ENCODE measurements at regions not wholly inside any gene's neighbourhood (a gene's known extent, or its start where the extent isn't known, plus 50 kb on each side); places are given as distances from the start of the nearest gene placed in this dataset.

DNA sequence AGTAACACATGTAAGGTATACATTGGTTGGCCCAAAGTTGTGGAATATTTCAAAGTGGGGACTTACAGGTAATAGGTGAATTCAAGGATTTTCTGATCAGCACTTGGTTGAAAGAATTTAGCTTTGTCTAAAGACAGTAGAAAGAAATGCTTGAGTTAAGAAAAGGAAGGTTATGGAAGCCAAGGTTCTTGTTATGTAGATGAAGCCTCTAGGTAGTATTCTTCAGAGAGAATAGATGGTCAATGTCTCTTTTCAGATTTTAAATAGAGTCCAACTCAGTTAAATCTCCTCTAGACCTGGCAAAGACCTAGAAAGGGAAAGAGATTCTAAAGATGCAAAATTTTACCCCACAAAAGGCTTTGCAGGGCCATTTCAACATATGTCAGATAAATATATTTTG lies 157.4 kb downstream of the ANKRD30B start:
- DNase-seq: no peak

DNA sequence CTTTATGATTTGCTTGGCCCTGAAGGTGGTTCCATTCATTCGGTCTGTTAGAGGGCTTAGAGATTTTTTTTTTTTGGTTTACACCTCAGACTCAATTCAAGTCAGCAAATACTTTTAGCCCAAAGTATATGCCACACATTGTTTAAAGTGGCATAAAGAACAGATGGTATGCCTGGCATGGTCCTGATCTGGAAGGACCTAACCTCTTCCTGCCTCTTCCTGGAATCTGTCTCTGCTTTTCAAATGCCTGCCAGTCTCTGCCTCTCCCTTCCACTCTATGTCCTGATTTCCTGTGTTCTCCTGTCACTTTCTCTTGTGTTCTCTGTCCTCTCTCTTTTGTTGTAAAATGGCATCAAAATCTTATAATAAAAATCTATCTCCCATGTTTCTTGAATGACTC lies 158.0 kb downstream of the ANKRD30B start:
- no peak for DNase-seq

DNA sequence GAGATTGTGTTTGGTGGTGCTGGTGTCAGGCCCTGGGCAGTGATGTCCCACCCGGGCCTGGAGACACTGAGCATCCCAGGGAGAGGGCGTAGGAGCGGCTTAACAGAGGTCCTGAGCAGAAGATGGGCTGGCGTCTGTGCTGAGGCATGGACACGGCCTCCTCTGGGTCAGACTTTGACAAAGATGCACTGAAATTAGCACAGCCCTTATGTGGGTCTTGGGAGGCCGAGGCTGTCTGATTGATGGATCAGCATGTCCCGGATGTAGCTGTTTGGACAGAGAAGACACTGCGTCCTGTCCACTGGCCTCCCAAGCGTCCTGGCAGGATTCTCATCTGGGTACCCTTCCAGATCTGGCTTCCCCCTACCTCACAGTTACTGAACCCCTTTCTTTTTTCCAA lies 159.4 kb downstream of the ANKRD30B start:
- DNase-seq: no peak

DNA sequence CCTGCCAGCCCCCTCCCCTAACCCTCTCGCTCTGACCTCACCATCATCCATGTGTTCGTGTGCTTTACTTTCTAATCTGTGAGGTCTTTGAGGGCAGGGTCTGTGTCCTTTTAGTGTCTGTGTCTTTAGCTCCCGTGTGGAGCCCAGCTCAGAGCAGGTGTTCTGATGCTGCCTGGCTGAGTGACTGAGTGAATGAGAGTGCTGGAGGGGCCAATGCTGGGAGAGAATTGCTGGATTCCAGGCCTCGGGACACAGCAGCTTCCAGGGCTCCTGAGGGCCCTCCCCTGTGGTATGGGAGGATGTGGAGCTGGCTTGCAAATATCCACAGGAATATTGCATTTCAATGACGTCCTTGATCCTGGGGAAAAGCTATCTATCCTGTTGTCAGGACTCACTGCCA lies 160.6 kb downstream of the ANKRD30B start:
- DNase-seq: no peak

DNA sequence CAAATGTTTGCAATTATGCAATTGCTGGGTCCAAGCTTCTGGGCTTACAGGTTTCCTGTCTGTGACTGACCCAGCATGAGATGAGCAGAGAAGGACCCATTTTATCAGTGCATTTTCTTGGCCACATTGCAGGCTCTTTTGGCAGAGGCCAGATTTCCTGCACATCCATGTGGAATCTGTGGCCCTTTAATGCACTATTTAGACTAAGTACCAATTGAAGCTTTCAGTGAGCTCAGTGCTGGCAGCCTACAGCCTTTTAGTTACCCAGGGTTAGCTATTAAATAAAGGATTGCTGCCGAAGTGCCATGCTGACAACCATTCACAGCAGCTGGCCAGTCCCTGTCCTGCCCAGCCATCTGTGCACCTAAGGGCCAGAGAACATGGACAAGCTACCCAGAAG lies 165.0 kb downstream of the ANKRD30B start:
- no peak for DNase-seq

DNA sequence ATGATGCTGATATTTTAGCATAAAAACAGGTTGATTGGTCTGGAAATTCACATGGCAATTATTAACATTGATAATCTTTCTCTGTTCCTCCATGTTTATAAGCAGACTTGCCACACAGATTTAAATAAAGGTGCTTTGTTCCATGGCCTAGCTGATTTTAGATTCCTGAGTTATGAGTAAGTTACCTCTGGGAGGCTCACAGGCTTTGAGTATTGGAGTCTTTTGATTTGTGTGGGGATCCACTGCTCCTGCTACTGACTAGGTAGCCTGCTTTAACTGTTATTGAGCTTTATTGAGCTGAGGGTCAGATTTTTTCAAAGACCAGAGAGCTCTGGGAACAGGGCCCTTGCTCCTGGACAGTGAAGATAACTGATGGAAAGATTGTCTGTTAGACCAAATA lies 166.1 kb downstream of the ANKRD30B start:
- no peak for DNase-seq

DNA sequence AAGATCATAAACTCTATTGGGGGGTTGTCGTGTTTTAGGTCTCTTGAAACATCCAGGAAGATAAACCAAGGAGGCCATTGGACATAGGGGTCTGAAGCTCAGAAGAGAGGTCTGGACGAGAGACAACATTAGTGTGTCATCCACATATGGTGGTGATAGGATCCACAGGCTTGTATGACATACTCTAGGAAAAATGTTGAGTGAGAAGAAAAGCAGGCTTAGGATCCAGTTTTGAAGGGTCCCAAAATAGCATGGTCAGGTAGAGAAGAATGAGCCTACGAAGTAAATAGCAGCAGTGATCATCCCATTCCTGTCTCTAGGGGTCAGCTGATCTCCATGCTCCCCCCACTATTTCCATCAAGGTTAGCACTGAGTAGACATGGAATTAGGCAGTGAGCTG lies 166.8 kb downstream of the ANKRD30B start:
- DNase-seq: no peak

DNA sequence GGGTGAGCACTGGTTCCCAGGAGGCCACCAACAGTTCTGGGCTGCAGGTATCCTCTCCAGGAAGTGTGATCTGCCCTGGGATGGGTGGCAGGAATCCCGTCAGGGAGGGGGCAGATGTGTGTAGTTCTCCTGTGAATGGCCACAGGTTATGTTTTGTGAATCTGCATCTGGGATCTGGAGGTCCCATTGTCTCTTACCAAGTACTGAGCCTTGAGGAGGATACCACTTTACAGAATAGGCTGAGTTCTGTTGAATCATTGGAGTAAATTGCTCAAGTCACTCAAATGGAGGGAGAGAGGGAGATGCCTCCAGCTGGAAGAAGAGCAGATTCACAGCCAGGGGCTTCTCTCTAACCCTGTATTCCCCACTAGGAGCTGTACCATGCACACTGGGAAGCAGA lies 168.2 kb downstream of the ANKRD30B start:
- DNase-seq: no peak

DNA sequence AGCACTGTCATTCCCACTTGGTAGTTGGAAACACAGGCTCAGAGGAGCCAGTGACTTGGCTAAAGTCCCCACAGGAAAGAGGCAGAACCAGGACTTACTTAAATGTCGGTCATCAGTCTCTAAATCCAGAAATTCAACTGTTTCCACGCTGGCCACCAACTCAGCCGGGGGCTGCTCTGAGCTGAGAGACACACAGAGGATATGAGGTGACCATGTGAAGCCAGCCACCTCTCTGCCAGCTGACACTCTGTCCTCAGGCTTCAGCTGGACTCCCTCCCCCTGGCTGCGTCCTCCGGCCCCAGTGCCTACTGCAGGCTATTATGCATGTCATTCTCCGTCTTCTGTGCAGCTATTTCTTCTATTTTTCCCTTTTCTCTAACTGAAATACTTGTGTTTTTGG lies 168.9 kb downstream of the ANKRD30B start:
- DNase-seq: no peak

DNA sequence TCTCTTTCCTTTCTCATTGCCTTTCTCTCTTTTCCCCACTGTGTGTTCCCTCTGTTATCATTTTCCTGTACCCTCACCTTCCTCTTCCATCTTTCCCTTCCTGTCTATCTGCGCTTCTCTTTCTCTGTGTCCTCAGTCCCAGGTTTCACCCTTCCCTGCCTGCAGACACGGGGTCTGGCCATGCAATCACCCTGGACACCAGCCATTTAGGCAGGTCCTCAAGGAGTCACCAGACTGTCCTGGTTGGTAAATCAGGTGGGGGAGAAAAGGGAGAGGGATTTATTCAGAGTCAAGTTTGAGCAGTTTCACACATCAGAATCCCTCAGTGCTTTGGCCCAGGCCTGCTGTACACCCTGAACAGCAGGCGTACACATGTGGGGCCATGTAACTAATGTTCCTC lies 169.3 kb downstream of the ANKRD30B start:
- DNase-seq: no peak

DNA sequence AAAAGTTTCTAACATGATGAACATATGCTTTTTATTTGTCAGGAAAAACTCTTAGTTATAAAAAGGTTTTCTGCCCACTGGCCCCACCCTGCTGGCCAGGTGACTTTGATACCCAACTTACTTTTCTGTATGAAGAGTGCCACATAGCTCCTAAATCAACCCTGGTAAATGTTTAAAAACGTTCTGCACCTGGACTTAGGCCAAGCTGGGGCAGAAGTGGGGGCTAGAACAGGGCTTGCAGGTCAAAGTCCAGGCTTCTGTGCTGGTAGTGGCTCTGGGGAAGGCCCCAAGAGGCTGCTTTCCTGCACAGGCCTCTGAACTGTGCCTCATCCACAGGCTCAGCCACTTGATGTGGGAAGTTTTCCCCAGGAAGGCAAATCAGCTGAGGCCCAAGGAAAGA lies 171.7 kb downstream of the ANKRD30B start:
- no peak for DNase-seq

DNA sequence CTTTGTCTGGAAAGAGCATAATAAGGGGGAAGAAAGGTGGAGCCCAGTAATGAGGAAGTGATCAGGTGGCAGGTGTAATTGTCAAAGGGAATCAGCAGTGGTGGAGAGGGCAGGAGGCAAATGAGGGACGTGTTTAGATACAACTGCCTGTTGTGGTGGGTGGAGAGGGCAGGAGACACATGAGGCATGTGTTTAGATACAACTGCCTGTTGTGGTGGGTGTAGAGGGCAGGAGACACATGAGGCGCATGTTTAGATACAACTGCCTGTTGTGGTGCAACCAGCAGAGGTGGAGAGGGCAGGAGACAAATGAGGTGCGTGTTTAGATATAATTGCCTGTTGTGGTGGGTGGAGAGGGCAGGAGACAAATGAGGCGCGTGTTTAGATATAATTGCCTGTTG lies 173.1 kb downstream of the ANKRD30B start:
- no peak for DNase-seq

DNA sequence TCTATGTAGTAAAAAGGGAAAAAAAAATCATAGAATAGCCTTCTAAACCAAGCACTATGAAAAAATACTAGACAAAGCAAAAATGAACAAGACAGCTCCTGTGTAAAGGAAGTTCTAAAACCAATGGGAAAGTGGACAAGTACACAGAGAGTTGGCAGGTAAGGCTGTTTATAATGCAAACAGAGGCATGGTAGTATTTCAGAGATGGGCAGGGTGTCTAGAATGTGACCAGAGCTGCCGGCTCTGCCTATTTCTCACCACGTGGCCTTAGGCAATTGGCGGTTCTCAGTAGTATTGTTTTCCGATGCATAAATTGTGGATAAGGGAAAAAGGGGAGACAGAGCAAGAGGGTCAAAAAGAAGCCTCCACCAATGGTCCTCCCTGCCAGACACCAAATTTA lies 173.6 kb downstream of the ANKRD30B start:
- DNase-seq: no peak

DNA sequence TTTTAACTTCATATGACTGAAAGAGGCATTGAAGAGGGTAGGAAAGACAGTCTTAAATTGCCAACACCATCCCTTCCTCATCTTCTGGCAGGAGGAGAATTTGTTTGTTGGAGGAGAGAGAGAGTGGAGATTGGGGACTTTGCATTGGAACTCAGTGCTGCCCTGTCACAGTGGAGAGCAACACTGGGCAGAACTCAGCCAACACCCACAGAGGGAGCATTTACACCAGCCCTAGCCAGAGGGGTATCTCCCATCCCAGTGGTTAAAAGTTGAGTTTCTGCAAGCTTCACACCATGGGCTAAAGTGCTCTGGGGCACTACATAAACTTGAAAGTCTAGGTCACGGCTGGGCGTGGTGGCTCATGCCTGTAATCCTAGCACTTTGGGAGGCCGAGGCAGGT lies 174.1 kb downstream of the ANKRD30B start:
- DNase-seq: no peak

DNA sequence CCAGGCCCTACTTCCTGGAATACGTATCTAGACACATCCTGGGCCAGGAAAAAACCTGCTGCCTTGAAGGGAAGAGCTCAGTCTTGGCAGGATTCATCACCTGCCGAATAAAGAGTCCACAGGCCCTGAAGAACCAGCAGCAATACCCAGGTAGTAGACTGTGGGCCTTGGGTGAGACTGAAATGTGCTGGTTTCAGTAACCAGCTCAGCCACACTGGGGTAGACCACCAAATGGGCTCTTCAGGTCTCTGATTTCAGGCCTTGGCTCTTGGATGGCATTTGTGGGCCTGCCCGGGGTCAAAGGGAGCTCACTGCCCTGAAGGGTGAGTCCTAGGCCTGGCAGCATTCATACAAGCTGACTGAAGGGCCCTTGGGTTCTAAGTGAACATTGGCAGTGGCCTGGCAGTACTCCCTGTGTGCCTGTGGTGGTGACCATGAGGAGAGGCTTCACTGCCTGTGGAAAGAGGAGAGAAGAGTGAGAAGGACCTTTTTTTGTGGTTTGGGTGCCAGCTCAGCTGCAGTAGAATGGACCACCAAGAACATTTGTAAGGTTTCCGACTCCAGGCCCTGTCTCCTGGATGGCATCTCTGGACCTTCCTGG lies 175.1 kb downstream of the ANKRD30B start:
- no peak for DNase-seq

DNA sequence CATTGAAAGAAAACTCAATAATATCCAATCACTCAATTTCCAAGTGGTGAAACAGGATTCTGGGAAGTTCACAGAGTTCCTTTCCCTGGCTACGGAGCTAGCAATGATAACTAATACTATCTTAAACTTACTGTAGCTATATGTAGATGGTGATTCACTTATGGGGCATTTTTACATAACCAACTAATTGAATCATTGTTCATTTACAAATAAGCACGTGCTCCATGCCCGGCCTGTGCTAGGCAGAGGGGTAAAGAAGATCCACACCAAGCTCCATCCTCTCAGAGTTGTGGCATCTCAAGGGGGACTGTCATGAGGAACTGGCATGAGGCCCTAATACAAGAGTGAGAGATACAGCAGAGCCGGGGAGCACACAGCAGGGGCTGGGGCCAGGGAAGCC lies 176.3 kb downstream of the ANKRD30B start:
- no peak for DNase-seq

DNA sequence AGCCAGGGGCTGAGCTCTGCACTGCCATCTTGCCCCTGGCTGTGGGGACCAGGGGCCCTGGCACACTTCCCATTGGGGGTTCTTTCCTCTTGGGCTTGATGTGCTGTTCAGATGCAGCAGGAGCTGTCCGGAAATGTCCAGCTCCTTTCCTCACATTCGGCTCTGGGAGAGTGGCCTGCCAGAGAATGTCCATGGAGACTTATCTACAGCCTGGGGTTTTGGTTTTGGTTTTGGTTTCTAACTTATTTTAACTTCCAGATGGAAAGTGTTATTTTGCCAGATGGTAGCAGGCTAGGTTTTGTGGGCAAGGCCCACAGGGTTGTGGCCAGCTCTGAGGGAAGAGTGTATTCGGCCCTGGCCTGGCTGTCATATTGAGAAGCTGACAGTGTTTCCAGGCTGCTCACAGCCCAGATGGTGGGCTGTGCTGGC lies 177.3 kb downstream of the ANKRD30B start:
- no peak for DNase-seq

DNA sequence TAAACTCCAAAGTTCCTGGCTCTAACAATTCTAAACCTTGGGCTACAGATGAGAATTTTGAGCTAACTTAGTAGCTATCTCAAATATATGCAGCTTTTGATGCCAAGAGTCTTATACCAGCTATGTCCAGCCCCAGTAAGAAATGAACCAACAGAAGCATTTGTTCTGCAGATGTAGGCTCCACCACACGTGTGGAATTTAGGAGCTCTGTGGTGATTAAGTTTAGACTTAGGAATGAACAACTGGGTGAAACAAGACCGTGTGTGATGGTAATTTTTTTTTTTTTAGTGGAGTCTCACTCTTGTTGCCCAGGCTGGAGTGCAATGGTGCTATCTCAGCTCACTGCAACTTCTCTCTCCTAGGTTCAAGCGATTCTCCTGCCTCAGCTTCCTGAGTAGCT lies 179.7 kb downstream of the ANKRD30B start:
- DNase-seq: no peak

DNA sequence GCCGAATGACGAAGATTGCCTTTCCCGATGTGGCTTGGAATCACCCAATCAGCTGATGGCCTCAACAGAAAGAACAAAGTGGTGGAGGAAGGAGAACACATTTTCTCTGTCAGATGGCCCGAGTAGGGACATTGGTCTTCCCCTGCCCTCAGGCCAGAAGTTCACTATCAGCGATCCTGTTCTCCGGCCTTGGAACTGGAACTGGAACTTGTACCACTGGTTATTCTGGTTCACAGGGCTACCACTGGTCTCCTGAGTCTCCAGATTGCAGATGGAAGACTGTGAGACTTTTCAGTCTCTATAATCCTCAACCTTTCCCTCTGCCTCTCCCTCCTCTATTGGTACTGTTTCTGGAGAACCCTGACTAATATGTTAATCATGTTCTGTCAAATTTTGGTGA lies 180.4 kb downstream of the ANKRD30B start:
- DNase-seq: no peak

DNA sequence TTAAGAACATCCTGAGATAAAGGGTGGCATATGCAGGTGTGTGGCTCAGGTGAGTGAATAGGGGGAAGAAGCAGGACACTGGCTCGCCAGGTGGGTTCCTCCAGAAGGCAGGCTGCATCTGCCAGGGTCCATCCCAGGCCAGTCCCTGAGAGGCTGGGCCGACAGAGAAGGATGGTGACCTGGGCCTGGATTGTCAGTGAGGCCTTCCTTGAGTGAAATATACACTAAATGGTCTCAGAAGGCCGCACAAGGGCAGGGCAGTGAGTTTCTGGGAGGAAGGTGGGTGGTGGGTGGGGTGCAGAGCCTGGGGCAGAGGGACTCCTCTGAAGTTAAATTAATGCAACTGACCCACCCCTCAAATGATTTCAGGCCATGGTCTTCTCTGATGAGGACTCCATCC lies 182.1 kb downstream of the ANKRD30B start:
- no peak for DNase-seq

DNA sequence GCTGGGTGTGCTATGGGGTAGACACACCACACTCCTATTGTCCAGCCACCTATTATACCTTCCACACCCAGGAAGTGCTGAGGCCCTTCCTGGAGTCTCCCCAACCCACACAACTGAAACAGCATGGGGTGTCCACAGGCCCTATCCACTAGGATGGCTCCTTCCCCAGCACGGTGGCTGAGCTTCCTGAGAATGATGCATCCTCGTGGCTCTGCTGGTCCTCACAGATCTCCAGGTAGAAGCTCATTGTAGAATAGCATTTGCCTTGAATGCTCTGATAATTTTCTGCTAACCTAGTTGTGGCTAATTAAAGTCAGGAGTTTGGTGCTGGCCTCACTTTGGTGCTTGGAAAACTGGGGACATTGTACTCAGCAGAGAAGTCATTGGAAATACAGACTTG lies 182.6 kb downstream of the ANKRD30B start:
- no peak for DNase-seq

DNA sequence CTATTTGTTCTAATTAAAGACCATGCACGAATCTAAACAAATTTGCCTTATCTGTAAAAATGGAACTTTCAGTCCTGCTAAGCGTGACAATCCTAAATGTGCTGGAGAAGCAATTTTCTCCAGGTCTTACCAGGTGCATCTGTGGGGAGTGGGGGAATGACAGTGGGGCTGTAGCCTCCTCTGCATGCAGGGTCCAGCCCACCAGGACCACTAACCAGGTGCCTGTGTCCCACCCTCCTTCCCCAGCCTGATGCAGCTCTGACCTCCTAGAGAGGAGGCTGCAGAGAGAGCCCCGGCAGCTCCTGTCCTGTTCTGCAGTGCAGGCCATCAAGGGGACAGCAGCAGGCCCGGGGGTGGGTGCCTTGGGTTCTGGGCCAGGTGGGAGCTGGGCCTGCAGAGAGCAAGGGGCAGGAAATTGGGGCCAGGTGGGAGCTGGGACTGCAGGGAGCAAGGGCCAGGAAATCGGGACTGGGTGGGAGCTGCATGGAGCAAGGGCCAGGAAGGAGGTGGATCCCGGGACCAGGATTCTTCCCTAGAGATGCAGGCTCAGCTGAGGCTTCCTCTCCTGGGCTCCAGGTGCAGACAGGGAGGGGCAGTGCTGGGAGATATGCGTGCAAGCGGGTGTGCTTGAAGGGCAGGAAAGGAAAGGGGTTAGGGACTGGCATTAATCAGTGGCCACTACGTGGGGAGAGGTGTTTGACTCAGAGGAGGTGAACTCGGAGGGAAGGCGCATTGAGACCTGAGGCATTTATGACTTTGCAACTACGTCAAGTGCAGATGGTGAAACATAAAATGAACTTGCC lies 185.3 kb downstream of the ANKRD30B start:
- DNase-seq: no peak

DNA sequence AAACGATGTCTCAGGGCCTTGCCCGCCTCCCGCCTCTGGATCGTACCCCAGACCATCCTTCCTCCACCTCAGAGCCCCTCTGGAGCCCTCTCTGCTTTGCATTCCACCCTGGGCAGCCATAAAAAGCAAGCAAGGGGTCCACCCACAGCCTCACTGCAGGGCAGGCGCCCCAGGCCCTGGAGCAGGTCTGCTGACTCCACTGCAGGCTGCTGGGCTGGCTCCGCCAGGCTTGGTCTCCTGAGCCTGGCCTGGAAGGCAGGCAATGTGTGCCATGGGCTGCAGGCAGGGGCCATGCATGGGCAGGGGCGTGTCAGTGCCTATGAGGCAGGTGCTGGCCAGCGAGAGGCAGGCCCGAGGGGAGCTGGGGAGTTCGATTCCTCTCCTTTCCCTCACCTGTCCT lies 186.0 kb downstream of the ANKRD30B start:
- DNase-seq: no peak

DNA sequence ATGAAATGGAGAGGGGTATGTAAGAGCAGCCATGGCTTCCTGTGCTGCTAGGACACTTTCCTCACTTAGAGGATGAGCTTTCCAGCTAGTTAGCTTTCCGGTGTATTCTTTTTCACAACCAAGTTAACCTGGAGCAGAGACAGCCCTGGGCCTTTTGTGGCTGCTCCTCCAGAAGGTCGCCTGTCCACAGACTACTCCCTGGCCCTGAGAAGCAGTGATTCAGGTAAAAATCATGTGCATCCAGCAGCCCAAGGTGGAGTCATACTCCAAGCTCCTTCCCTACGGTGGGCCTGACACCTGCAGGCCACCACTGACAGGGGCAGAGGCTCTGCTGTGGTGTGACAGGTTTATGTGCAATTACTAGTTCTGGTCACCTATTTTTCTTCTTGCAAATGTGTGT lies 187.2 kb downstream of the ANKRD30B start:
- no peak for DNase-seq

DNA sequence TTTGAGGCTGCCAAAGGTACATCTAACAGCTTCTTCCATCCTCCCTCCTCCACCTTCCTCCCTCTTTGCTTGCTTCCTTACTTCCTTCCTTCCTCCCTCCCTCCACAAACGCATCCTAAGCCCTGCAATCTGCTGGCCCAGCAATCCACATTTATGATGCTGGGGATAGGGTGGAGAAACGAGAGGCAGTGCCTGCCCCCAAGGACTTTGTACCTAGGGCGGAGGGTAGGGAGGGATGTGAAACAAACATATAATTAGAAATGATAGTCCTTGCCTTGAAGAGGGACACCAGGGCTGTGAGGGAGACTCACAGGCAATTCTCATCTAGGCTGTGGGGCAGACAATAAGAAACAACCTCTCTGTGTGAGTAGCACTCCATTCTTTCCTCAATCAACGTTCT lies 188.3 kb downstream of the ANKRD30B start:
- DNase-seq: no peak

Data from NCI-H774 (cell line).